GM12878 (cell line): ENCODE measurements at regions not wholly inside any gene's neighbourhood (a gene's known extent, or its start where the extent isn't known, plus 50 kb on each side); places are given as distances from the start of the nearest gene placed in this dataset.

Experiments used
- ATAC-seq: fragments of 200-7000 bp; cut with Tn5 transposase; 3 replicates; pipeline ENCODE4 v1.9.1; 2020; ENCODE audit warnings: mild to moderate bottlenecking, moderate library complexity
- BruUV-seq: library from RNA; stranded (reverse); fragments of 400-500 nt; replicated peaks from 2 replicates; lab custom pipeline; 2021; lab: Mats Ljungman, UMichigan
- CTCF ChIA-PET: fragments of 300-600 bp; sonication (Branson Sonifier 250); formaldehyde crosslinking; extraction: SDS; loops from one replicate; lab custom pipeline; 2021; ENCODE audit warnings: inconsistent platforms; lab: Yijun Ruan, JAX
- POLR2A ChIA-PET: fragments of 350-600 bp; formaldehyde crosslinking; extraction: SDS; loops from one replicate; lab custom pipeline; 2021; ENCODE audit warnings: inconsistent platforms; lab: Charles Lee
- RAD21 ChIA-PET: fragments of 300-600 bp; sonication (Branson Sonifier 250); formaldehyde crosslinking; loops from one replicate; lab custom pipeline; 2023; ENCODE audit warnings: antibody characterized with exemption; ENCODE audit not compliant: unreplicated experiment; lab: Charles Lee
- SMC1A ChIA-PET: fragments of 300-600 bp; sonication (Branson Sonifier 250); formaldehyde crosslinking; loops from one replicate; lab custom pipeline; 2023; ENCODE audit not compliant: unreplicated experiment, uncharacterized antibody; lab: Charles Lee
- DNase-seq: peaks from one replicate; pipeline ENCODE4 v3.0.0-alpha.2; 2011; ENCODE audit warnings: low read depth, low spot score
- FAIRE-seq: peaks from 3 replicates; lab custom pipeline; 2011; peaks lifted over from hg19 to GRCh38; lab: Jason Lieb, UNC
- H2AFZ ChIP-seq: 2 replicates; pipeline ENCODE4 v1.6.0; 2011; ENCODE audit warnings: low read depth, low read length, control low read depth; ENCODE audit not compliant: control insufficient read depth
- H3K27ac ChIP-seq: 2 replicates; pipeline ENCODE4 v1.5.1; 2011; ENCODE audit warnings: control low read depth; ENCODE audit not compliant: control insufficient read depth, insufficient read depth
- H3K27me3 ChIP-seq, 2 experiments: replicated peaks in 1 of 2; 2 replicates each; pipeline versions ENCODE4 v1.6.0 to v1.6.1; 2011; ENCODE audit warnings: low read length in 1 of 2; ENCODE audit not compliant: control insufficient read depth in 2 of 2, insufficient read depth in 2 of 2
- H3K36me3 ChIP-seq, 2 experiments: 2 replicates each; pipeline ENCODE4 v1.5.1; 2011; ENCODE audit warnings: low read length in 1 of 2; ENCODE audit not compliant: control insufficient read depth in 2 of 2, insufficient read depth in 2 of 2
- H3K4me1 ChIP-seq: 2 replicates; pipeline ENCODE4 v1.6.1; 2011; ENCODE audit warnings: mild to moderate bottlenecking, low read length, moderate library complexity, mixed read lengths; ENCODE audit not compliant: control insufficient read depth, insufficient read depth
- H3K4me2 ChIP-seq: 2 replicates; pipeline ENCODE4 v1.6.0; 2011; ENCODE audit warnings: control low read depth; ENCODE audit not compliant: control insufficient read depth, insufficient read depth
- H3K4me3 ChIP-seq: fragments of 200-600 bp; sonication (generic); 2 replicates; pipeline ENCODE4 v1.5.1; 2016
- H3K79me2 ChIP-seq: 2 replicates; pipeline ENCODE4 v1.6.0; 2011; ENCODE audit warnings: low read length; ENCODE audit not compliant: control insufficient read depth, insufficient read depth
- H3K9ac ChIP-seq: 2 replicates; pipeline ENCODE4 v1.8.0; 2011; ENCODE audit warnings: low read length, control low read depth, mixed read lengths; ENCODE audit not compliant: control insufficient read depth, insufficient read depth
- H3K9me3 ChIP-seq: replicated peaks from 3 replicates; pipeline ENCODE4 v1.5.1; 2011; ENCODE audit warnings: mild to moderate bottlenecking, low read length; ENCODE audit not compliant: control insufficient read depth, insufficient read depth
- H4K20me1 ChIP-seq: 2 replicates; pipeline ENCODE4 v1.6.0; 2011; ENCODE audit not compliant: control insufficient read depth, insufficient read depth
- ATF3 ChIP-seq: IDR thresholded peaks from 2 replicates; pipeline ENCODE4 v1.6.1; 2011; ENCODE audit warnings: low read depth, mild to moderate bottlenecking, low read length, moderate library complexity, borderline replicate concordance; ENCODE audit errors: extremely low read depth
- CBX3 ChIP-seq: fragments of 200-600 bp; sonication (generic); IDR thresholded peaks from 2 replicates; pipeline ENCODE4 v1.6.1; 2016; ENCODE audit warnings: low read depth, borderline replicate concordance
- ETV6 ChIP-seq, 2 experiments: fragments of 450-650 bp in 1 of 2; IDR thresholded peaks in 1 of 2; conservative IDR thresholded peaks in 1 of 2; 2 replicates each; pipeline ENCODE4 v1.6.1; 2014; ENCODE audit warnings: antibody characterized with exemption in 1 of 2, borderline replicate concordance in 1 of 2, low read depth in 1 of 2, mild to moderate bottlenecking in 1 of 2, moderate library complexity in 1 of 2
- HDAC2 ChIP-seq: fragments of 200-600 bp; sonication (generic); IDR thresholded peaks from 2 replicates; pipeline ENCODE4 v1.6.1; 2017
- HDAC6 ChIP-seq: fragments of 200-600 bp; sonication (generic); IDR thresholded peaks from one replicate; pipeline ENCODE4 v1.8.0; 2017; ENCODE audit warnings: antibody characterized with exemption; ENCODE audit not compliant: unreplicated experiment
- MYB ChIP-seq: fragments of 150-350 bp; IDR thresholded peaks from 2 replicates; pipeline ENCODE4 v1.6.1; 2014; ENCODE audit warnings: mild to moderate bottlenecking, low read depth, low read length, borderline replicate concordance
- MYC ChIP-seq: IDR thresholded peaks from 2 replicates; pipeline ENCODE4 v1.6.1; 2011; ENCODE audit warnings: mild to moderate bottlenecking, low read length, moderate library complexity, inconsistent platforms; ENCODE audit not compliant: insufficient read depth, insufficient replicate concordance, insufficient read length, severe bottlenecking
- RELB ChIP-seq: fragments of 450-650 bp; IDR thresholded peaks from 2 replicates; pipeline ENCODE4 v1.6.1; 2017; ENCODE audit warnings: low read depth, mild to moderate bottlenecking, moderate library complexity
- SMARCA5 ChIP-seq: fragments of 450-650 bp; IDR thresholded peaks from 2 replicates; pipeline ENCODE4 v1.6.1; 2017; ENCODE audit warnings: mild to moderate bottlenecking
- SMC3 ChIP-seq: IDR thresholded peaks from 2 replicates; pipeline ENCODE4 v1.6.1; 2011; ENCODE audit warnings: low read length, improper control_type of control experiment, borderline replicate concordance
- ZBTB33 ChIP-seq: fragments of 450-650 bp; IDR thresholded peaks from 2 replicates; pipeline ENCODE4 v1.6.1; 2017; ENCODE audit warnings: mild to moderate bottlenecking
- WGBS: methylation state at CpG from one replicate; pipeline ENCODE4 v1.1.6; 2016; ENCODE audit warnings: low lambda C conversion rate; ENCODE audit not compliant: insufficient replicate concordance, insufficient coverage; ENCODE audit errors: missing lambda C conversion rate; 5-methylcytosine and 5-hydroxymethylcytosine counted together
- in situ Hi-C: fragments of 300-500 bp; cut with MboI; formaldehyde crosslinking; loops from 9 replicates; pipeline ENCODE4 v1.14.3; 2018; ENCODE audit warnings: mixed read lengths
- intact Hi-C: fragments of 100-400 bp; cut with micrococcal nuclease; formaldehyde crosslinking; loops from one replicate; pipeline ENCODE4 v1.14.2; 2022; ENCODE audit not compliant: unreplicated experiment
- TF ChIP-seq, protein P1 (sequence below): IDR thresholded peaks from 2 replicates; pipeline ENCODE4 v1.6.1; 2012; ENCODE audit warnings: low read depth, low read length, improper control_type of control experiment

DNA sequence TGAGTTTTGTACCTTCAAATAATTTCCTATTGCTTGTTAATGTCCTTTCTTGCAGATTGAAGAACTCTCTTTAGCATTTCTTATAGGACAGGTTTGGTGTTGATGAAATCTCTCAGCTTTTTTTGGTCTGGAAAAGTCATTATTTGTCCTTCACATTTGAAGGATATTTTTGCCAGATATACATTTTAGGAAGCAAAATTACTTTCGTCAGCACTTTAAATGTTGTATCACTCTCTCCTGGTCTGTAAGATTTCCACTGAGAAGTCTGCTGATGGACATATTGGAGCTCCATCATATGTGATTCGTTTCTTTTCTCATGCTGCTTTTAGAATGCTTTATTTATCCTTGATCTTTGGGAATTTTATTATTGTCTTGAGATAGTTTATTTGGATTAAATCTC is 105.5 kb downstream of the TNFSF13B start:
- ChIA-PET CTCF (interaction anchor here (1.3 kb wide), 1 partner anchor 520 kb away, joined by 3 read pairs; no protein-coding TSS in a partner anchor), SMC1A (no interaction called here), POLR2A (no interaction called here), RAD21 (no interaction called here)
- H3K27me3 ChIP-seq, result no peaks in the 10 kb centered on the region
- H3K9ac ChIP-seq, result no peak overlapping the region
- TF ChIP-seq MYB (no peak), ATF3 (no peak), HDAC6 (no peak), RELB (no peak), SMC3 (no peak), HDAC2 (no peak), ETV6 (conservative IDR thresholded peaks at IDR 0.05 in 1 of 2, IDR thresholded peaks at IDR 0.05 in 1 of 2; ENCODE audit: borderline replicate concordance in 1 of 2, low read depth in 1 of 2) (no peak), ZBTB33 (no peak), SMARCA5 (no peak), MYC (no peak), CBX3 (no peak)
- TF ChIP-seq, protein P1, sequence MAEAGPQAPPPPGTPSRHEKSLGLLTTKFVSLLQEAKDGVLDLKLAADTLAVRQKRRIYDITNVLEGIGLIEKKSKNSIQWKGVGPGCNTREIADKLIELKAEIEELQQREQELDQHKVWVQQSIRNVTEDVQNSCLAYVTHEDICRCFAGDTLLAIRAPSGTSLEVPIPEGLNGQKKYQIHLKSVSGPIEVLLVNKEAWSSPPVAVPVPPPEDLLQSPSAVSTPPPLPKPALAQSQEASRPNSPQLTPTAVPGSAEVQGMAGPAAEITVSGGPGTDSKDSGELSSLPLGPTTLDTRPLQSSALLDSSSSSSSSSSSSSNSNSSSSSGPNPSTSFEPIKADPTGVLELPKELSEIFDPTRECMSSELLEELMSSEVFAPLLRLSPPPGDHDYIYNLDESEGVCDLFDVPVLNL, result no peak
- no peak for ATAC-seq
- no TSS peak for BruUV-seq
- no peak overlapping the region for H3K27ac ChIP-seq
- H3K9me3 ChIP-seq, result no peaks in the 10 kb centered on the region
- 0% methylated on average over 2 of the region's 2 CpGs for WGBS
- in situ Hi-C loops (no loop called here), intact Hi-C loops (no loop called here)
- H3K79me2 ChIP-seq, result no peaks in the 10 kb centered on the region
- no peaks in the 10 kb centered on the region for H3K4me1 ChIP-seq
- no peaks in the 10 kb centered on the region for H3K36me3 ChIP-seq
- no peak for DNase-seq
- no peak overlapping the region for H3K4me3 ChIP-seq
- no peaks in the 10 kb centered on the region for H4K20me1 ChIP-seq
- H2AFZ ChIP-seq, result no peak overlapping the region
- no peak overlapping the region for H3K4me2 ChIP-seq
- FAIRE-seq, result no peak
